ENCODE measurements at regions not wholly inside any gene's neighbourhood (a gene's known extent, or its start where the extent isn't known, plus 50 kb on each side); places are given as distances from the start of the nearest gene placed in this dataset.

DNA sequence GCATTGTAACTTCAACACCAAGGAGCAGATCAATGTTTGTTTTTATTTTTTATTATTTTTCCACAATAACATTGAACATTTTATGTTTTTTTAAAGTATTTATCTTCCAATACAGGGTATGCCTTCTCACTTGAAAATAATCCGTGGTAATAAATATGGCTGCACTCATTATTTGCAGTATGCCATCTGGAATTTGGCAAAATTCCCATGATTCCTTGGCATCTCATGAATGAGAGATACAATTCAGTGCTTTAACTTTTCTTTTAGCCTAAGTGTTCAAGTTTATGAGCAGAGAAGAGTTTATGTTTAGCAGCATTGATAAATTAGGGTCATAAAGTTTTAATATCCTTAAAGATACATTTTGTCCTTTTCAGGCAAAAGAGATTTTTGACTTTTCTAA, 1109.6 kb upstream of the ATXN8OS start:
- TF ChIP-seq, protein P1, sequence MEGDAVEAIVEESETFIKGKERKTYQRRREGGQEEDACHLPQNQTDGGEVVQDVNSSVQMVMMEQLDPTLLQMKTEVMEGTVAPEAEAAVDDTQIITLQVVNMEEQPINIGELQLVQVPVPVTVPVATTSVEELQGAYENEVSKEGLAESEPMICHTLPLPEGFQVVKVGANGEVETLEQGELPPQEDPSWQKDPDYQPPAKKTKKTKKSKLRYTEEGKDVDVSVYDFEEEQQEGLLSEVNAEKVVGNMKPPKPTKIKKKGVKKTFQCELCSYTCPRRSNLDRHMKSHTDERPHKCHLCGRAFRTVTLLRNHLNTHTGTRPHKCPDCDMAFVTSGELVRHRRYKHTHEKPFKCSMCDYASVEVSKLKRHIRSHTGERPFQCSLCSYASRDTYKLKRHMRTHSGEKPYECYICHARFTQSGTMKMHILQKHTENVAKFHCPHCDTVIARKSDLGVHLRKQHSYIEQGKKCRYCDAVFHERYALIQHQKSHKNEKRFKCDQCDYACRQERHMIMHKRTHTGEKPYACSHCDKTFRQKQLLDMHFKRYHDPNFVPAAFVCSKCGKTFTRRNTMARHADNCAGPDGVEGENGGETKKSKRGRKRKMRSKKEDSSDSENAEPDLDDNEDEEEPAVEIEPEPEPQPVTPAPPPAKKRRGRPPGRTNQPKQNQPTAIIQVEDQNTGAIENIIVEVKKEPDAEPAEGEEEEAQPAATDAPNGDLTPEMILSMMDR (IDR thresholded peaks at IDR 0.05) = no peak
- TF ChIP-seq POLR2AphosphoS5 (IDR thresholded peaks at IDR 0.05) (no peak), POLR2A (IDR thresholded peaks at IDR 0.05) (no peak), EP300 (IDR thresholded peaks at IDR 0.05) (no peak)

Measured in sigmoid colon (tissue), 4 donors.